ENCODE measurements at regions not wholly inside any gene's neighbourhood (a gene's known extent, or its start where the extent isn't known, plus 50 kb on each side); places are given as distances from the start of the nearest gene placed in this dataset.
"Not testable (repeated sequence)": the region's sequence is repeated elsewhere in the genome, so short reads cannot be mapped to it uniquely, and the experiment has no call there.

- no peak for DNase-seq (ENCODE audit: low spot score)
These were observed 168.2 kb upstream of the SULF2 start for GRCh38 chr20:47953471-47953870.

DNA sequence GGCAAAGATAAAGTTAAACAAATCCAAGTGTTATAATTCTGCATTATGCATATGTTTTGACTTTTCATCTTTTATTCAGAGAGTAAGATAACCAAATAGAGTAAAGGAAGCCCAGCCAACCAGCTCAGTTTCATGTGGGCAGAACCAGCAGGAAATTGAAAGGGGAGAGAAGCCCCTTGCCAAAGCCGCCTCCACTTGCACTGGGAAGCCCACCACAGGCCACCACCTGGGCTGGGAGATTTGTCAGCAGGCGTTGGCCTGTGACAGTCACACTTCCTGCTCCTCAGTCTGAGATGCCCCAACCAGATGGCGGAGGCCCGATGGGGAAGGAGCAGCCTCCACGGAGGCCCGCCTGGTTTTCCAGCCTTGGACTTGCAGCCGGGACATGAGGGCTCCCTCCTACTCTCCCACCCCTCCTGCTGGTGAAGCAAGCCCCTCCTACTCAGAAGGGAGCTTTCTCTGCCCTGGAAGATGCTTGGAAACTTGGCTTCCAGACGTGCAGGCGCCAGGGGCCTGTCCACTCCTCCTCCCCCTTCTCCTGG is 166.8 kb upstream of the SULF2 start:
- DNase-seq (ENCODE audit: low spot score): no peak

- no peak for DNase-seq (ENCODE audit: low spot score)
These were observed 166.3 kb upstream of the SULF2 start for GRCh38 chr20:47951521-47951971.

DNA sequence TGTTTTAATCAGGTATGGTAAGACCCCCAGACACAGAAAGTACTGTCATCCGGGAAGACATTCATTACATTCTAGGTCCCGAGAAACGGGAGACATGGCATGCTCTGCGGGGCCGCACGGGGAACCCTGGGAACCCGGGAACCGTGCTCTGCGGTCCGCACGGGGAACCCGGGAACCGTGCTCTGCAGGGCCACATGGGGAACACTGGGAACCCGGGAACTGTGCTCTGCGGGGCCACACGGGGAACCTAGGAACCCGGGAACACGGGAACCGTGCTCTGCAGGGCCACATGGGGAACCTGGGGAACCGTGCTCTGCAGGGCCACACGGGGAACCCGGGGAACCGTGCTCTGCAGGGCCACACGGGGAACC is 165.6 kb upstream of the SULF2 start:
- peak; percentile 53 for DNase-seq (ENCODE audit: low spot score)

DNA sequence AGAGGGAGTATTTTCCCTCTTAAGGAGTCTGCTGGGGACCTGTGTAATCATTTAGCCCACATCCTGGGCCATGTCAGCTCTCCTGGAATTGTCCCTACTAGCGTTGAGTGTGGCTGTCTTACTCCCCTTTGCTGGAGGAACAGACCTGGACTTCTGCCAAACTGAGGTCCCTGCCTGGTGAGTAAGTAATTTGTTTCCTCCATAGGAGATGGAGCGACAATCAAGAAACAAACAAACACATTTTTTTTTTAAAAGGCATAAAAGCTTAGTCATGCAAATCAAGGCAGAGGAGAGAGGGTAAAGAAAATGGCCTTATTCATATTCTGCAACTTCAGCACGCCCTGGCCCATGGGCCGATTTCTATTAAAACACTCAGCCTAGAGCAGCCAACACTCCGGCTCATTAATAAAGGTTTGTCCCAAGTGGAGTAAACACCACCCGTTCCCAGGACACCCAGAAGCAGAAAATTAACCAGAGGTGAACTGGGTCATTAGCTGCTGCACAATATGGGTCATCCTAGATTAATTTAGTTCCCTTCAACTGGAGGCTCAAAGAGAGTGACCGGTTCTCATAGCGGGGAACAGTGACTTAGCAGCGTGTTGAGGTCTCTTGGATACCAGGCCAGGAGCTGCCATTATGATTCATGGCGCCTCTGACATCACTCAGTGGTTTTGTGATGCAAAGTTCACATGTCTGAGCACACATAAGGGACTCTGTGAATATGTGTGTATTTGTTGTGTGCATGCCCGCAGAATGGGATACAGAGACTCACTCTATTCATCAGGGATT is 165.0 kb upstream of the SULF2 start:
- peak; percentile 11 for DNase-seq (ENCODE audit: low spot score)

DNA sequence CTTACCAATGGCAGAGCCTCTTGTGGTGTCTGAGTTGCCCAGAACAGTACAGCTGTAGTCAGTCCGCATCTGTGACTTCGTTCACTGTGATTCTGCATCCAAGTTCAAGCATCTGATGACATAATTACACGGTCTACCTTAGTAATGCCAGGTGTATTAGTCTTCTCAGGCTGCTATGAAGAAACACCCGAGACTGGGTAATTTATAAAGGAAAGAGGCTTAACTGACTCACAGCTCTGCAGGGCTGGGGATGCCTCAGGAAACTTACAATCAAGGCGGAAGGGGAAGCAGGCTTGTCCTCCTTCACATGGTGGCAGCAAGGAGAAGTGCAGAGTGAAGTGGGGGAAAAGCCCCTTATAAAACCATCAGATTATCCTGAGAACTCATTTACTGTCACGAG is 163.9 kb upstream of the SULF2 start:
- DNase-seq (ENCODE audit: low spot score): peak; percentile 16

DNA sequence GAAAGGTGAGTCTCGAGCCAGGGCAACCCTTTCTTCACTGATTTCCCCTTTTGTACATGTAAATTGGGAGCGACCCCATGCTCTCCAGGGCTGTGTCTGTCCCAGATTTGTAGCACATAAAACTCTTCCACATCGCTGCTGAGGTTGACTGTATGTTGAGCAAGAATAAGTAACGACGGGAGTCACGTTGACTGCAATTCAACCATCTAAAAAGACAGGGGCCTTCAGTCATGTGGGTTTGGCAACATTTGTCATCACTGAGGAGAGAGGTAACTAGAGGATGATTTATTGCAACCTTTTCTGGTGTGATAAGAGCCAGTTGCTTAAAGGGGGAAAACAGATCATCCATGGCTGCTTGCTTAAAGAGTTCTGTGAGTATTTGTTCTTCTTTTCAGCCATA is 159.4 kb upstream of the SULF2 start:
- DNase-seq (ENCODE audit: low spot score): no peak

GRCh38 chr20:47941869-47942268 is 156.6 kb upstream of the SULF2 start:
- no peak for DNase-seq (ENCODE audit: low spot score)

- no peak for DNase-seq (ENCODE audit: low spot score)
These were observed 155.0 kb upstream of the SULF2 start for GRCh38 chr20:47940101-47940813.

GRCh38 chr20:47936612-47937011 is 151.3 kb upstream of the SULF2 start:
- no peak for DNase-seq (ENCODE audit: low spot score)

GRCh38 chr20:47934761-47935160 is 149.5 kb upstream of the SULF2 start:
- no peak for DNase-seq (ENCODE audit: low spot score)

DNA sequence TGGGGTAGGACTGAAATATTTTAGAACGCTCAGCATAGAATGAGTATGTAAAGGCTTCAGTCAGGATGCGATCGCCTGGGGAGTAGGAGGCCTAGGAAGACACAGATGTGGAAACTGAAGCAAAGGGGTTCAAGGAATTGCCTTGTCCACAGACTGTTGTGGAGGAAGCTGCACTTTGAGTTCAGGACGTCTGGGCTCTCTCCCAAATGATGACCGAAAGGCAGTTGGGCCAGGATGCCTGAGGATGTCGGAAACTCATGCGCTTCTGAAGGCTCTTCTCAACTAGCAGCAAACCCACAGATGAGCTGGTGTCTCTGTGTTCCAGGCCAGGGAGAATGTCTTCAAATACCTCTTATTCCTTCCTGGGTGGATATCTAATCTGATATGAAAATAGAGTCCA is 146.2 kb upstream of the SULF2 start:
- peak; percentile 41 for DNase-seq (ENCODE audit: low spot score)

GRCh38 chr20:47931002-47931401 is 145.7 kb upstream of the SULF2 start:
- no peak for DNase-seq (ENCODE audit: low spot score)

DNA sequence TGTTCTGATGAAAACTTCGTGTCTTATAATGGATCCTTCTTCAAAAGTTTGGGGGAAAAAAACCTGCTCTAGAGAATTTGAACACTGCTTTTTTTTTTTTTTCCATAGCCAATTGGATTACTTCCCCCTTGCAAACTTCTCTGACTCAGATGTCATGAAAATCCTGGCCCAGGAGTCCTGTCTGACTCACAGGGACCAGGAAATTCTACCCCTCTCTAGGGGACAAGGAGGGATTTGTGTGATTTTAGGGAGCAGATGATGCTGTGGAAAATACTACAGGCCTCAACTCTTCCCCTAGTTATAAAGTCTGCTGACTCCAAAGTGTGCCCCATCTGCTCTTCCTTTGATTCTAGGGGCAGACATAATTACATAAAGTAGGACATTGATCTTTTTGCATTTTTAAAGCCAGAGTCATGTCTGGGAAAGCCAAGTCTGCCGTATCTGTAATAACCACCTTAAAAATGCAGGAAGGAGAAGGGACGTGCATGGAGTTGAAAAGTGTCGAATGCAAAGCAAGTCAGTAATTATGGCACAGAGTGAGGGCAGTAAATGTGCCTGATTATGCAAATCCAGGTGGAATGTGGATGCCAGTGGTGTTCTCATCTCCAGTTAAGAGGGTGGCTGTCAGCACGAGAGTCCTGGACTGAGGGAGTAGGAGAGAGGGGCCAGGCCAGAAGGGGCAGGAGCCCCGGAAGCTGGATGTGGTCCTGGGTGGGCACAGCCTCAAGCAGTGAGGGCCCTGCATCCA is 144.3 kb upstream of the SULF2 start:
- DNase-seq (ENCODE audit: low spot score): peak; percentile 37

GRCh38 chr20:47927944-47928343 is 142.7 kb upstream of the SULF2 start:
- no peak for DNase-seq (ENCODE audit: low spot score)

DNA sequence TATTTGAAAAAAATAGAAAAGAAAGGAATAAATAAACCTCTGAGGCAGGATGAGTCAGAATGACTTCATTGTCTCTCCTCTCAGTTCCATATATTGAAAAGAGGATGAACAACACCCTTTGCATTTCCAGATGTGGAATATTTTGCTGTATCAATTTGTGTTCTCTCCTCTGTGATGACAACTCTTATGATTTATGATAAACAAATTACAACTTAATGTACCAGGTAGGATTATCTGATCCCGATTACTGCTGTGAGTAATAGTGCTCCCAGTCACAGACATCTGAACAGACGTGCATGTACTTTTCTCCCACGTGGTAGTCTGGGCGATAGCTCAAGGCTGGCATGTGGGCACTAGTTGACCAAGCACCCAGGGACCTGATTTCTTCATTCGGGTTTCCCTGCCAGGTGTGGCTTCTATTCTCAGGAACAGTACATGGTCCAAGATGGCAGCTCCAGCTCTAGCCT is 142.1 kb upstream of the SULF2 start:
- no peak for DNase-seq (ENCODE audit: low spot score)

- no peak for DNase-seq (ENCODE audit: low spot score)
These were observed 141.4 kb upstream of the SULF2 start for GRCh38 chr20:47926731-47927130.

GRCh38 chr20:47925593-47925992 is 140.3 kb upstream of the SULF2 start:
- DNase-seq (ENCODE audit: low spot score): no peak

DNA sequence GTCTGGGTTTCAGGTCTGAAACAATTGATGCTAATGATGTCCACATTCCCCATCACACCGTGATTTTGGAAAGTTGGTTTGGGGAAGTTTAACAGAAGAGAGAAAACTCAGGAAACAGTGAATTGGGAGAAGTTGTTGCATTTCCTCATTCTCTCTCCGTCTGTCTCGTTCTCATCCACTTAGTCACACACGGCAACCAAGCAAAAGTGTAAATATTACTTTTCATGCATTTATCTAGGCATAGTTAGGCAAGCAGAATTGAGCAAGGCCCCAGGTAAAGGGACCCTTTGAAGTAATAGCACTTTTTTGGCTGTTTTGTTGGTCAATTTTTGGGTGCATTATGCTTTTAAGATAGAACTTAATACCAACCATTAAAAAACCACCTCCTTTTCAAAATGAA is 137.0 kb upstream of the SULF2 start:
- no peak for DNase-seq (ENCODE audit: low spot score)

GRCh38 chr20:47921829-47922228 is 136.5 kb upstream of the SULF2 start:
- not testable (repeated sequence) for DNase-seq (ENCODE audit: low spot score)

GRCh38 chr20:47921408-47921807 is 136.1 kb upstream of the SULF2 start:
- DNase-seq (ENCODE audit: low spot score): no peak

Data from mesenteric fat pad (tissue), 1 donor.